SJSA1 (cell line): ENCODE measurements at regions not wholly inside any gene's neighbourhood (a gene's known extent, or its start where the extent isn't known, plus 50 kb on each side); places are given as distances from the start of the nearest gene placed in this dataset.

Experiments
- DNase-seq, 2 experiments: peaks; one replicate each; pipeline ENCODE4 v3.0.0-alpha.2; 2015 to 2020; ENCODE audit warnings: low spot score in 2 of 2, low read depth in 1 of 2
- H3K27ac ChIP-seq: fragments of 250-450 bp; sonication (Bioruptor Pico); 2 replicates; pipeline ENCODE4 v1.5.1; 2020; ENCODE audit warnings: mild to moderate bottlenecking, moderate library complexity
- H3K27me3 ChIP-seq: fragments of 250-450 bp; sonication (Bioruptor Pico); replicated peaks from 2 replicates; pipeline ENCODE4 v1.5.1; 2020; ENCODE audit warnings: mild to moderate bottlenecking, moderate library complexity
- H3K36me3 ChIP-seq: fragments of 250-450 bp; sonication (Bioruptor Pico); 2 replicates; pipeline ENCODE4 v1.5.1; 2020; ENCODE audit warnings: mild to moderate bottlenecking
- H3K4me1 ChIP-seq: fragments of 250-450 bp; sonication (Bioruptor Pico); replicated peaks from 2 replicates; pipeline ENCODE4 v1.6.1; 2021; ENCODE audit warnings: mild to moderate bottlenecking
- H3K4me3 ChIP-seq: fragments of 250-450 bp; sonication (Bioruptor Pico); 2 replicates; pipeline ENCODE4 v1.5.1; 2020; ENCODE audit warnings: mild to moderate bottlenecking
- H3K9me3 ChIP-seq: fragments of 250-450 bp; sonication (Bioruptor Pico); replicated peaks from 2 replicates; pipeline ENCODE4 v1.5.1; 2020; ENCODE audit warnings: mild to moderate bottlenecking

DNA sequence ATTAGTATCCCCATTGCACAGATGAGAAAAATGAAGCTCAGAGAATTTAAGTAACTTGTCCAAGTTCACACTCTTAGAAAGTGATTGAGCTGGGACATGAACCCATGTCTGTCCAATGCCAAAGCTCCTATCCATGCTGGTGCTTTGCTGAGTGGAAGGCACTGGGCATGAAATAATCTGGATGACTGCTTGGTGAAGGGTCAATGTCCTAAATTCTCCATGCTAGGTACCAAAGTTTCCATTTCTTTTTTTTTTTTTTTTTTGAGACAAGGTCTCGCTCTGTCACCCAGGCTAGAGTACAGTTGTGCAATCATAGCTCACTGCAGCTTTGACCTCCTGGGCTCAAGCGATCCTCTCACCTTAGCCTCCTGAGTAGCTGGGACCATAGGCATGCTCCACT, 153.6 kb upstream of the ERCC4 start:
- no peak overlapping the region for H3K27ac ChIP-seq
- no peaks in the 10 kb centered on the region for H3K4me1 ChIP-seq
- no peak overlapping the region for H3K4me3 ChIP-seq

GRCh38 chr16:13767215-13767614, 152.7 kb upstream of the ERCC4 start:
- H3K27me3 ChIP-seq = no peaks in the 10 kb centered on the region; the same call in 1 of the 2 replicates
- no peak for DNase-seq
- no peaks in the 10 kb centered on the region for H3K4me1 ChIP-seq
- no peaks in the 10 kb centered on the region for H3K9me3 ChIP-seq
- H3K27ac ChIP-seq = no peak overlapping the region
- no peaks in the 10 kb centered on the region for H3K36me3 ChIP-seq
- no peak overlapping the region for H3K4me3 ChIP-seq

More for the DNA sequence above, 153.6 kb upstream of the ERCC4 start:
- Histone ChIP-seq H3K27me3 (no peaks in the 10 kb centered on the region; the same call in 1 of the 2 replicates), H3K9me3 (no peaks in the 10 kb centered on the region), H3K36me3 (no peaks in the 10 kb centered on the region)
- no peak for DNase-seq

GRCh38 chr16:13768471-13768870, 151.5 kb upstream of the ERCC4 start:
- no peaks in the 10 kb centered on the region for H3K4me1 ChIP-seq
- no peak overlapping the region for H3K27ac ChIP-seq
- peaks cover 2% of the 10 kb centered on the region; the same call in 1 of the 2 replicates for H3K27me3 ChIP-seq
- H3K9me3 ChIP-seq = no peaks in the 10 kb centered on the region
- no peak for DNase-seq
- H3K4me3 ChIP-seq = no peak overlapping the region
- no peaks in the 10 kb centered on the region for H3K36me3 ChIP-seq

DNA sequence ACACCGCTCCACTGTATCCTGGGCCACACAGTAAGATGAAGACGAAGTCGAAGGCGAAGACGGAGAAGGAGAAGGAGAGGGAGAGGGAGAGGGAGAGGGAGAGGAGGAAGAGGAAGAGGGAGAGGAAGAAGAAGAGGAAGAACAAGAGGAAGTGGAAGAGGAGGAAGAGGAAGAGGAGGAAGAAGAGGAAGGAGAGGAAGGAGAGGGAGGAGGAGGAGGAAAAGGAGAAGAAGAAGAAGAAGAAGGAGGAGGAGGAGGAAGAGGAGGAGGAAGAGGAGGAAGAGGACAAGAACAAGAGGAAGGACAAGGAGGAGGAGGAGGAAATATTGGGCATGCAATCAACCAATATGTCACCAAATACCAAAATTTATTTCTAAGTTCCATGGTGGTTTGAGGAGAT, 149.5 kb upstream of the ERCC4 start:
- H3K9me3 ChIP-seq = no peaks in the 10 kb centered on the region
- no peak overlapping the region for H3K4me3 ChIP-seq
- H3K27ac ChIP-seq = no peak overlapping the region
- no peak for DNase-seq
- H3K27me3 ChIP-seq = peaks cover 2% of the 10 kb centered on the region; the same call in 1 of the 2 replicates
- no peaks in the 10 kb centered on the region for H3K4me1 ChIP-seq
- no peaks in the 10 kb centered on the region for H3K36me3 ChIP-seq

GRCh38 chr16:13772782-13773181, 147.2 kb upstream of the ERCC4 start:
- H3K27me3 ChIP-seq = peaks cover 2% of the 10 kb centered on the region; the same call in 1 of the 2 replicates
- no peak overlapping the region for H3K27ac ChIP-seq
- no peaks in the 10 kb centered on the region for H3K36me3 ChIP-seq
- no peak for DNase-seq
- H3K4me3 ChIP-seq = no peak overlapping the region
- H3K9me3 ChIP-seq = no peaks in the 10 kb centered on the region
- H3K4me1 ChIP-seq = no peaks in the 10 kb centered on the region

GRCh38 chr16:13779676-13780075, 140.3 kb upstream of the ERCC4 start:
- no peak for DNase-seq
- H3K4me1 ChIP-seq = no peaks in the 10 kb centered on the region
- no peaks in the 10 kb centered on the region for H3K27me3 ChIP-seq
- no peak overlapping the region for H3K27ac ChIP-seq
- H3K36me3 ChIP-seq = no peaks in the 10 kb centered on the region
- no peaks in the 10 kb centered on the region for H3K9me3 ChIP-seq
- H3K4me3 ChIP-seq = no peak overlapping the region

- H3K36me3 ChIP-seq = no peaks in the 10 kb centered on the region
- H3K4me3 ChIP-seq = no peak overlapping the region
- no peaks in the 10 kb centered on the region for H3K9me3 ChIP-seq
- no peak for DNase-seq
- no peaks in the 10 kb centered on the region for H3K4me1 ChIP-seq
- H3K27ac ChIP-seq = no peak overlapping the region
- H3K27me3 ChIP-seq = no peaks in the 10 kb centered on the region
These were observed 139.4 kb upstream of the ERCC4 start for GRCh38 chr16:13780406-13781168.

DNA sequence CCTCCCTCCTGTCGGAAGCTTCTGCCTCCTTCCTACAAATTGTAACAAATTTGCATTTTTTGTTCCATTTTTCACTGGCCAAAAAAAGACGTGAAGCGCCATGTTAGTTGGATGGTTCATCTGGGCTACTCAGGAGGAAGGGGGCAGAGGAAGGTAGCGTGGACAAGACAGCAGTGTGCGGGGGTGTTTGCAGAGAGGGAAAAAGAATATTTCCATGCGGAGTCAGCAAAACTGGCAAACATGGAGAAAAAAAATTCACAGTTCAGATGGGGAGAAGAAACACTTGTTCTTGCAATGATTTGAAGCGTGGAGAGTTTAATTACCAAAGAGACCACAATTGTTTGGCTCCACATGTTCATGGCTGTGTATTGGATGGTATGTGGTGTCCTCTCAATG, 138.8 kb upstream of the ERCC4 start:
- Histone ChIP-seq H3K4me3 (no peak overlapping the region), H3K27ac (no peak overlapping the region), H3K4me1 (no peaks in the 10 kb centered on the region), H3K9me3 (no peaks in the 10 kb centered on the region), H3K27me3 (no peaks in the 10 kb centered on the region), H3K36me3 (no peaks in the 10 kb centered on the region)
- no peak for DNase-seq

- Histone ChIP-seq H3K9me3 (no peaks in the 10 kb centered on the region), H3K27me3 (no peaks in the 10 kb centered on the region), H3K27ac (no peak overlapping the region), H3K4me1 (no peaks in the 10 kb centered on the region), H3K4me3 (no peak overlapping the region), H3K36me3 (no peaks in the 10 kb centered on the region)
- DNase-seq = no peak
These were observed 138.2 kb upstream of the ERCC4 start for GRCh38 chr16:13781575-13782338.

GRCh38 chr16:13791095-13791494, 128.9 kb upstream of the ERCC4 start:
- DNase-seq = no peak
- H3K4me3 ChIP-seq = no peak overlapping the region
- H3K9me3 ChIP-seq = no peaks in the 10 kb centered on the region
- no peak overlapping the region for H3K27ac ChIP-seq
- no peaks in the 10 kb centered on the region for H3K36me3 ChIP-seq
- no peaks in the 10 kb centered on the region for H3K27me3 ChIP-seq
- H3K4me1 ChIP-seq = no peaks in the 10 kb centered on the region

- Histone ChIP-seq H3K4me3 (no peak overlapping the region), H3K27me3 (no peaks in the 10 kb centered on the region), H3K4me1 (no peaks in the 10 kb centered on the region), H3K27ac (no peak overlapping the region), H3K9me3 (no peaks in the 10 kb centered on the region), H3K36me3 (no peaks in the 10 kb centered on the region)
- DNase-seq = no peak
These were observed 126.0 kb upstream of the ERCC4 start for GRCh38 chr16:13793841-13794409.

DNA sequence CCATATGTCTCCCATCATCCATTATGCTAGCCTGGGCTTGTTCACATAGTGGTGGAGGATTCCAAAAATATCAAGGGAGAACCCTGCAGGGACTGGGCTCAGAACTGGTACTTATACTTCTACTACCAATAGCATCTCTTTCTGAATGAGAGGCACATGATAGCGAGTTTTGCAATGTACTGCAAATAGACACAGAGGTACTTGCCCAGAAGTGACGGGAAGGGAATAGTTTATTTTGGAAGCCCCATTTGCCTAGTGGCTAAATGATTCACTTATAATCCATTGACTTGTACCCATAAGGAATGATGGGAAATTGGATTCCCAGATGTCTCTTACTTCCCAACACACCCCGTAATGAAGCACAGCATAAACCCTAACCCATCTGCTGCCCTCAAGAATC, 124.8 kb upstream of the ERCC4 start:
- Histone ChIP-seq H3K9me3 (no peaks in the 10 kb centered on the region), H3K27ac (no peak overlapping the region)

GRCh38 chr16:13797718-13798117, 122.2 kb upstream of the ERCC4 start:
- H3K4me3 ChIP-seq = no peak overlapping the region
- DNase-seq = no peak
- H3K36me3 ChIP-seq = no peaks in the 10 kb centered on the region
- no peaks in the 10 kb centered on the region for H3K27me3 ChIP-seq
- no peaks in the 10 kb centered on the region for H3K9me3 ChIP-seq
- H3K4me1 ChIP-seq = no peaks in the 10 kb centered on the region
- H3K27ac ChIP-seq = no peak overlapping the region

More for the DNA sequence above, 124.8 kb upstream of the ERCC4 start:
- H3K4me3 ChIP-seq = no peak overlapping the region
- no peak for DNase-seq
- H3K4me1 ChIP-seq = no peaks in the 10 kb centered on the region
- no peaks in the 10 kb centered on the region for H3K36me3 ChIP-seq
- no peaks in the 10 kb centered on the region for H3K27me3 ChIP-seq

DNA sequence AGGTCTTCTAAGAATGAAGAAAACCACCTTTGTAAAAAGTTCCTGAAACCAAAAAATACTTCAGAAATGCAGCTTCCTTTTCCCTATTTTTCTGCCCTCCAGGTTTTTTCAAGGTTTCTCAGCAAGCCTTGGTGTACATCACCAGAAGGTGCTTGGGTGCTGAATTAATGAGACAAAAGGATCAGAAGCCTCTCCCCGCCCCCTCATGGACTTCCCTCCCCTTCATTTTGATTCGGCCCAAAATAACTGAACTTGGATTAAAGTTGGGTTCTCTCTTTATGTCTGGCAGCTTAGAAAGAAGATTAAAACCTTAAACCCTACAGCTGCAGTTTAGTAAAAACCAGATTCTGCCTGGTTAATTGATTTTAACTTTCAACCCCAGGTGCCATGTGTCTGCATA, 121.7 kb upstream of the ERCC4 start:
- H3K4me3 ChIP-seq = no peak overlapping the region
- no peak for DNase-seq
- no peaks in the 10 kb centered on the region for H3K9me3 ChIP-seq
- no peak overlapping the region for H3K27ac ChIP-seq
- no peaks in the 10 kb centered on the region for H3K36me3 ChIP-seq
- H3K4me1 ChIP-seq = no peaks in the 10 kb centered on the region
- no peaks in the 10 kb centered on the region for H3K27me3 ChIP-seq
